Sciatic nerve (tissue), 2 donors: ENCODE measurements at regions not wholly inside any gene's neighbourhood (a gene's known extent, or its start where the extent isn't known, plus 50 kb on each side); places are given as distances from the start of the nearest gene placed in this dataset.

Experiments
- ATAC-seq: fragments of 200-7000 bp; cut with Tn5 transposase; one replicate; pipeline ENCODE4 v1.9.1; 2020; ENCODE audit warnings: mild to moderate bottlenecking, moderate library complexity
- DNase-seq: peaks from one replicate; pipeline ENCODE4 v3.0.0-alpha.2; 2020; ENCODE audit warnings: low spot score
- intact Hi-C: fragments of 100-400 bp; cut with DNase I; formaldehyde crosslinking; loops from one replicate; pipeline ENCODE4 v1.14.2; 2022
- donor health status: DM: no; HTN: no; CAD: no.
- donor health status: DM: no; HTN: no; CAD: no.

DNA sequence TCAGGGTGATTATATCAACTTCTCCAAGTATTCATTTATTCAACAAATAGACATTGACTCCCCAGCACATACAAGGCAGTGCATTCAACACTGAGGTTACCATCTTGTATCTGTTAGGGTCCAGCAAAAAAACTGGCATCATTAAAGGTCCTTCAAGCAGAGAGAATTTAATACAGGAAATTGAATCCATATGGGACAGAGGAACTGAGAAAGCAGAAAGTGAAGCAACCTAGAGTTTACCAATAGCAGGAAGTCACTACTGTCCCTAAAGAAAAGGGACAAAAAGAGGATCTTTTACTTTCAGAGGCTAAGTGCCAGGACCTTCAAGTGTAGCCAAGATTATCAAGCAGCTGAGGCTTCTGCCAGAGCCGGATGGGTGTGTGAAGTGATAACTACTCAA lies 237.8 kb upstream of the TBX3 start:
- intact Hi-C loops, result loop anchor here (1.0 kb wide), 1 partner anchor 26 kb away; no protein-coding TSS in a partner anchor
- ATAC-seq (peak; percentile 76), DNase-seq (no peak)

DNA sequence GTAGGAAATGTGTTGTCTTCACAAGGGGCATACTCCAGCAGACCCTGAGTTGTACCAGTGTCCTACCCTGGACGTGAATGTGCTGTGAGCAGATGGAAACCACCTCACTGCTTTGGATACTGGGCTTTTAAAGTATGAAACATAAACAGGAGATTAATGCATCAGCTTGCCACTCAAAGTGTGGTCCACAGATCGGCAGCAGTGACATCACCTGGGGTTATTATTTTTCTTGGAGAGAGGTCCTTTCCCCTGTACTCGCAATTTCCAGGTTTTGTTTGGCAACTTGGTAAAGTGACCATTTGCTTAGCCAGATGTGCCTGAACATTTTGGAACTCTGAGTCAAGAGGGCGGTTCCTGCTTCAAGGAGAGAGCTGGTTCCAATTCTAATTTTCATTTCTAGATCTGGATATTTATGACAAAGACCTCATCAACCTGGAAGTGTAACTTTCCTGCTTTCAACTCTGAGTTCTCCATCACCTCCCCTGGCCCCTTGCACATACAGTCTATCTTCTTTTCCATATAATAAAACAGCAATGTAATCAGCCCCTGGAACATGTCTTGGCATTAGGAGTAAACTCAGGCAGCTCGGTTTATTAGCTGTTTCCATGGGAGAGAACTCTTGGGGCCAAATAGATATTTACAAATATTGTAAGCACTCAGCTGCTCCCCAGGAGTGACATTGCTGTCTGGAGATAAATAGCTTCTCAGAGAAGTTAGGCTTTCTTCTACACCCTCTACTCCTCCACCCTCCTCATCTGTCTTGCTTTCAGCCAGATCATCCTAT lies 237.0 kb upstream of the TBX3 start:
- ATAC-seq (peak; percentile 83), DNase-seq (no peak)
- intact Hi-C loops, result loop anchor here (1.0 kb wide), 1 partner anchor 26 kb away; no protein-coding TSS in a partner anchor

DNA sequence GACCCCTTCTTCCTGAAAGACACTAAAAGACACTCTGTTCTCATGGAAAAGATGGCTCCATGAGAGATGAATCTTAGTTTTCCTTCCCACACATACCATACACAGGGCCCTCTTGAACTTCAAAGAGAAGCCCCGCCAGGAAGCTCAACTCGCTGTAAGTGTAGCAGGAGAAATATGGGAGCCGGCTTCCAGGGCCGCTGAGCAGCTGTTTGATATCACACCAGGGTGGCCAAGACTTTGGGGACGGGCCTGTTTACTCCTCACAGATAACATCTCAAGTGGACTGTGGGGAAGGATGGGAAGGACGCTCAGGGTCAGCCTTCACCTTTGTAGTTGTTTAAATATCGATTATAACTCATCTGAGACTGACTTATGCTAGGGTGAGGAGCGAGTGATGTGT lies 235.5 kb upstream of the TBX3 start:
- intact Hi-C loops, result no loop called here
- no peak for DNase-seq
- no peak for ATAC-seq

DNA sequence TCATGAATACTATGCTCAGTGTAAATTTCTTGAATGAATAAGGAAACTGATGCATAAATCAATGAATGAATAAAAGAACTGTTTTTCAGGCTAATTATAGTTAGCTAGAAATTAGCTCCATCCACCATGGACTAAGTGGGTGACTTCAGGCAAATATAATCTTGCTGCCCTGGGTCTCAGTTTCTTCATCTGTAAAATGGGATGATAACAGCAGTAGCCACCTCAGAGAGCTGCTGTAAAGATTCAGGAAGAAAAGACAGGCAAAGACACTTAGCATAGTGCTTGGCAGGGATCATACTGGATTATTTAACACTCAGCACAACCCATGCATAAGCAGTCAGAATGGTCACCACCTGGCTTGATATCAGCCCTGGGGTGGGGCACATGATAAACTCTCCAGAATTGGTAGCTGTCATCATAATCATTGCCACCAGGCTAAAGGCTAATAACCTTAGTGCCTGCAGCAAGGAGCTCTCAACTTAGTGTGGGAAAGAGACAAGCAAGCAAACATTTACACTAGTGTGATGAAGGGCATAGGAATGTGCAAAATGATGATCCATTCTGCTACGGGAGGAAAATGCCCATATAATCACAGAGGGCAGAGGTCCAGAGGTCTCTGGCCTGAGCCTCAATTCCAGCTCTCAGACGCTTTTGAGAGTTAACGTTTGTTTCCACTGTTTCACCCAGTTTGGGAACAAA lies 234.7 kb upstream of the TBX3 start:
- DNase-seq (no peak), ATAC-seq (no peak)
- intact Hi-C loops, result no loop called here

DNA sequence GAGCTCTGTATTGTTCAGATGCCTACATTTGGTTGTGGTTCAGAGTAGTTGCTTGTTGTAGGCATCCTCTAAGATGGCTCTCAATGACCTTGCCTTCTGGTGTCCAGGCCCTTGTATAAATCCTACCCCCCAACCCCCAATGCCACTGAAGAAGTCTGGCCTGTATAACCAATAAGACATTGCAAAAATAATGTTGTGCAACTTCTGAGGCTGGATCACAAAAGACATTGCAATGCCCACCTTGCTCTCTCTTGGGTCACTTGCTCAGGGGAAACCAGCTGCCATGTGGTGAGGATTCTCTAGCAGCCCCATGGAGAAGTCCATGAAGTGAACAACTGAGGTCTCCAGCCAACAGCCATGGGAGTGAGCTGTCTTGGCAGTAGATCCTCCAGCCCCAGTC lies 234.0 kb upstream of the TBX3 start:
- ATAC-seq (no peak), DNase-seq (no peak)
- intact Hi-C loops, result no loop called here

DNA sequence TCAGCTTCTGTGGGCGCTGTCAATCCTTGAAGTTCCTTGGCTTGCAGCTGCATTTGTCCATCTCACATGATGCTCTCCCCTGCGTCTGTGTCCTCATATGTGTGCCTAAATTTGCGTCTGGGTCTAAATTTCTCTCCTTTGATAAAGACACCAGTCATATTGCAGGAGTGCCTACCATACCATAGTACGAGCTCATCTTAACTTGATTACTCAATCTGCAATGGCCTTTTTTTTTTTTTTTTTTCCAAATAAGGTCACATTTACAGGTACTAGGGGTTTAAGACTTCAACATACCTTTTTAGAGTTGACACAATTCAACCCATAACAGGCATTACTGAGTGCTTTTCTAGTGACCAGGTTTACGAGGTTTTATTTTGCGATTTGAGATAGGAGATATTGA lies 233.3 kb upstream of the TBX3 start:
- intact Hi-C loops, result no loop called here
- DNase-seq (no peak), ATAC-seq (no peak)

DNA sequence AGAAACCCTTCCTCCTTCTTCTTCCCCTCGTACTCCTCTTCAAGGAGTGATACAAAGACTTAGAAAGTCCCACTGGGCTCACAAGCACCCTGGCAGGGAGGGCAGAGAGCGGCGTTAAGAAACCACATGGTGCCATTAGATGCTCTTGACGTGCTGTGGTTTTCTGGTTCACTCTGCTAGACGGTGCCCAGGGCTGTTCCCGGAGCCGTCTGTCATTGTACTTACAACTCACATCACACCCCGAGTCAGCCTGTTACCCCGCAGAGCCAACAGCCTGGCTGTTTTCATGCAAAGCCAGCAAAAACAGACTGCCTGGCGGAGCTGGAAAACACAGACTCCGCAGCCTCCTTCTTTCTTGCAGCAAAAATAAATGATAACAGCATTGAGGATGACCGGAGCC lies 232.6 kb upstream of the TBX3 start:
- ATAC-seq, result no peak
- intact Hi-C loops, result no loop called here

DNA sequence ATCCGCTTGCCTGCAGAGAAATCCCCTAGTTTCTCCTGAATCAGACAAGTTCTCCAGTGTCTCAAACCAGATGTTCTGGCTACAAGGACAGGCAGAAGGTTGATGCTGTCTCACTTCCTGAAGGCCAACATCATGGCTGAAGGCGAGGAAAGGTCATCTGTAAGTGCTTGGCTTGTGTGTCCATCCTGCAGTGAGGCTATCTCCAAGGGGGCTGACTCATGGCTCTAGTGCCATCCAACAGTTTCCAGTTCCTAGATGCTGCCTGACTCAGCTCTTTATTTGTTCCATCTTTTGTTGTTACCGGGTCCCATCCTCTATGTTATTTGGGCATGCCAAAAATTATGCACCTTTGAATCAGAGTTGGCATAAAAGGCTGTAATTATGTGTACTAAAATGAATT lies 232.1 kb upstream of the TBX3 start:
- intact Hi-C loops, result no loop called here
- no peak for ATAC-seq

More for the DNA sequence above, 232.6 kb upstream of the TBX3 start:
- no peak for DNase-seq

DNA sequence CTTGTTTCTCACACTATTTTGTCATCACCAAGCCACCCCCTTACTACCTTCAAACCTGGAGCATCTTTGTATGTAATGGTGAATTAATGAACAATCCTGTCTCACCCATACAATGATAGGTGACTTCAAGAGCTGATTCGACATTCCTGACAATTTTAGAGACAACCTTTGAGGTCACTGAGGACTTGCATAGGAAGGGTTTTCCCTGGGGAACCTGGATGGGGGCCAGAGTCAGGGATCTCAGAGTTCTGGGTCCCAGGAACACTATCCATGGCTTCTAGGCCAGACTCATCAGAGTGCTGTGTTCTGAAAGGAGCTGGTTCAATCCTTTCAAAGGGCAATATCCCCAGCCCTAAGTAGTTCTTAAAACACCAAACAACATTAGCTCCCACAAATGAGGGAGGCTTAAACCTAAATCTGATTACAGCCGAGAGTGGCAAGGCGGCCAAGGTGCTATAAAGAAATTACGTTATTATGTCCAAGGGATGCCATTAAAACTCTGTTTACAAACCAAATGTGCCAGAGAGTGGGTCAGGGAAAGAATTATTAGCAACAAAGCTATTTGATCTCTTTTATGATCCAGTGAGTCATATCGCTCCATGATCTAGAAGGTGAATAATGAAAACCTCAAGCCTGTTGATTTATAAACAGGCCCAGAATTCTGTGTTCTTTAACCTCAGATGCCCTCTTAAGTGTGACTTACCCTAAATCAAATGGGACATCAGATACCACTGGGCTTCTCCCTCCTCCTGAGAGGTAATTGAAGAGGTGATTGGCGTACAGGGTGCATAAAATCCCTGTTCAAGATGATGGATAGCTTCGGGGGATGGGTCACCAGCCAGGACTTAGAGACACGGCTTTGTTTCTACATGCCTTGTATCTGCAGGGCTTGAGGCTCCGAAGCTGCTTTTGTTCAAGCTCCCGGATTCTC lies 230.2 kb upstream of the TBX3 start:
- DNase-seq (no peak), ATAC-seq (no peak)
- intact Hi-C loops, result no loop called here

More for the DNA sequence above, 232.1 kb upstream of the TBX3 start:
- DNase-seq, result no peak

DNA sequence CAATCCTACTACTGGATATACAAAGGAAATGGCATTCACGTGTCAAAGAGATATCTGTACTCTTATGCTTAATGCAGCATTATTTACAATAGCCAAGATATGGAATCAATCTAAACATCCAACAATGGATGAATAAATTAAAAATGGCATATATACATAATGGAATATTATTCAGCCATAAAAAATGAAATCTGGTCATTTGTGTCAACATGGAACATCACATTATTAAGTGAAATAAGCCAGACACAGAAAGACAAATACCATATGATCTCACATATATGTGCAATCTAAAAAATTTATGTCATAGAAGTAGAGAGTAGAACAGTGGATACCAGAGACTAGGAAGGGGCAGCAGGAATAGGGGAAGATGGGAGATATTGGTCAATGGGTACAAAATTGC lies 228.8 kb upstream of the TBX3 start:
- DNase-seq (no peak), ATAC-seq (no peak)
- intact Hi-C loops, result no loop called here

DNA sequence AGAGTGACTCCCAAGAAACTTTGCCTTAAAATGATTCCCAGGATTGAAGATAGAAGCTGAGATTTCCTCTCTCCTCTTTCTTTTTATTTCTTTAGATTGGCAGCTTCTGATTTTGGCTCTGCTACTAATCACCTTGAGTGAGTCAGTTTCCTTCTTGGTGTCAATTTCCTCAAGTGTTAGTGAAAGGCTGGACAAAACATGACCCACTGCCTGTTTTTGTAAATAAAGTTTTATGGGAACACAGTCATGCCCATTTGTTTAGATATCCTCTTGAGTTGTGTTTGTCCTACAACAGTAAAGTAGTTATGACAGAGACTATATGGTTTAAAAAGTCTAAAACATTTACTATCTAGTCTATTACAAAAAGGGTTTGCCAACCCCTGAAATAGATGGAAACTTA lies 227.2 kb upstream of the TBX3 start:
- DNase-seq (no peak), ATAC-seq (no peak)
- intact Hi-C loops, result no loop called here

DNA sequence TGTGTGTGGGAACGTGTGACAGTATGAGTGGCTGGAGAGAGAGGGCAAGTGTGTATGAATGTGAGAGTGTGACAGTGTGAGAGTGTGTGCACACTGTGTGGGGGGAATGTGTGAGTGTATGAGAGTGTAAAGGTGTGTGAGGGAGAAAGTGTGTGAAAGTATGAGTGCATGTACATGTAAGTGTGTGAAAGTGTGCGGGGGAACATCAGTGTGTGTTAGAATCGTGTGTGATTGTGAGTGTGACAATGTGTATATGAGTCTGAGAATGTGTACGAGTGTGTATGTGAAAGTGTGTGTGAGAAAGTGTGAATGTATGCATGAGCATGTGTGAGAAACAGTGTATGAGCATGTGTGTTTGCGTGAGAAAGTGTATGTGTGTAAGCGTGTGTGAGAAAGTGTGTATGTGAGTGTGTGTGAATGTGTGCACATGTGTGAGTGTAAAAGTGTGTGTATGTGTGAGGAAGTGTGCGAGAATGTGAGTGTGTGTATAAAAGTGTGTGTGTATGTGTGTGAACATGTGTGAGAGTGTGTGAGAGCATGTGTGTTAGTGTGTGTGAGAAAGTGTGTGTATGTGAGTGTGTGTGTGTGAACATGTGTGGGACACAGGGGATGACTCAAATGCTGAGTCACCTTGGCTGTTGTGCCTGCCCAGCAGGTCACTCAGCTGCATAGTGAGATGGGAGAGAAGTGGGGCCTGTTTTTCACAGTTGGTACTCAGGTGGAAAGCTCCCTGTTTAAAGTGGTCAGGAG lies 220.5 kb upstream of the TBX3 start:
- DNase-seq (no peak), ATAC-seq (no peak)
- intact Hi-C loops, result no loop called here

DNA sequence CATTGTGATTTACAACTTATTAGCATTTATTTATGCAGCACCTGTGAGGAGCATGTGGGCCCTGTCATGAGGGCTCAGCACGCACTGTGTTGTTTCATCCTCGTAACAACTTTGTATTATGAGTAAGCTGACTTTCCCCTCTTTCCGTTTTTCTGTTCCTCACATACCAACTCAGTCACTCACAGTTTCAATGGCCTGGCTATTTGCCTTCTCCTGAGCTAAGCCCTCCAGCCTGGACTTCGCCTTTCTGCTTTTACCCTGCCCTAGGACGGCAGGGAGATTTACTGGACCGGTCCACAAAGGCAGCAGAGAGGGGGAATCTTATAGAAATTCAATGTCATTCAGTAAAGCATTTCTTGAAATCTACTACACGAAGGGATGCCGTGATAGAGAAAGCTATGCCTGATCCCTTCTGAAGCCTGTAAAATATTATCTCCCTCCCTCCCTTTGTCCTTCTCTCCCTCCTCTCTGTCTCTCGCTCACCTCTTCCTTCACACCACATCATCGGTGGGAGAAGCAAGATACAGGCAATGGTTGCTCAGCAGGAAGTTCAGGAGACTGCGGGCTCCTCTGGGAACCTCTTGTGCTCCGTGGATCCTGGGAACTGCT lies 219.2 kb upstream of the TBX3 start:
- intact Hi-C loops, result no loop called here
- no peak for ATAC-seq
- DNase-seq, result no peak

DNA sequence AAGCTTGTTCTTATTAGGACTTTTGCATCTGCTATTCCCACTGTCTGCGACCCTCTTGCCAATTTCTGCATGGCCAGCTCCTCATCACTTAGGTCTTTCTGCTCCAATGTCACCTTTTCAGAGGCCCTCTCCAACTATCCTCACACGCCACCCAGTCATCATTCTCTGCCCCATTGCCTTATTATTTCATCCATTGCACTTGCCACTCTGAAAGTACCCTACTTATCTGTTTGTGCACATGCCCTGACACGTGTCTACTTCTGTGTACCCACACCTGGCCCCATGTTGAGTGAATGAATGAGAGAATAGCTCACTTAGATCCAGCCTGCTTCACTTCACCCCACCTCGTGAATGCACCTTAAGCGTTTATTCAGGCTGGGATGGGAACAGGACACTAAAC lies 218.7 kb upstream of the TBX3 start:
- DNase-seq (no peak), ATAC-seq (no peak)
- intact Hi-C loops, result no loop called here

DNA sequence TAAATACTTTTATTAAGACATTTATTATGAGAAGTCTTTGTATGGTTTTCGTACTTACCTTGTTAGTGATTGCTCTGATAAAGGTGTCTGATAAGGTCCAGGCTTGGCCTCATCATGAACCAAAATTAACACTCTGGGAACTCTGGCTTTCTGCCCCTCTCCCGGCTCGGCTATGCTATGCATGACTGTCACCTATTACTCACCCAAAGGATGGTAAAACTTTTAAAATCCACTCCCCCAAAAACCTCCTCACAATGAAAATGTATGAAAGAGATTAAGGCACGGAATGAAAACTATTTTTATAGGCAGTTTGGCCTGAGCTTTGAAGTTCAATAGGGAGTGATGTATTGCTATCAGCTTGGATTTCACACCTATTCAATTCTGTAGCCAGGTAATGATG lies 217.3 kb upstream of the TBX3 start:
- ATAC-seq (no peak), DNase-seq (no peak)
- intact Hi-C loops, result no loop called here

DNA sequence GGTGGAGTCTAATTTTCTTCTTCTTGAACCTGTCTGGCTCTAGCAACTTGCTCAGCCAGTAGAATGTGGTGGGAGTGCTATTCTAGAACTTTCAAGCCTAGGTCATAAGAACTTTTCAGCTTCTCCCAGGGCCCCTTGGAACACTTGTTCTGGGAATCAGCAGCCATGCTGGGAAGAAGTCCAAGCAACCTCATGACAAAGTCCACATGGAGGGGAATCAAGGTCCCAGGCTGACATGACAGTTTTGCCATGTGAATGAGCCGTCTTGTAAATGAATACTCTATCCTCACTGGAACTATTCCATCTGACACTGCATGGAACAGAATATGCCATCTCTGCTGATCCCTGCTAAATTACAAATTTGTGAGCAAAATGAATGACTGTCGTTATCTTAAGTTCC lies 214.2 kb upstream of the TBX3 start:
- no peak for DNase-seq
- intact Hi-C loops, result no loop called here
- no peak for ATAC-seq

DNA sequence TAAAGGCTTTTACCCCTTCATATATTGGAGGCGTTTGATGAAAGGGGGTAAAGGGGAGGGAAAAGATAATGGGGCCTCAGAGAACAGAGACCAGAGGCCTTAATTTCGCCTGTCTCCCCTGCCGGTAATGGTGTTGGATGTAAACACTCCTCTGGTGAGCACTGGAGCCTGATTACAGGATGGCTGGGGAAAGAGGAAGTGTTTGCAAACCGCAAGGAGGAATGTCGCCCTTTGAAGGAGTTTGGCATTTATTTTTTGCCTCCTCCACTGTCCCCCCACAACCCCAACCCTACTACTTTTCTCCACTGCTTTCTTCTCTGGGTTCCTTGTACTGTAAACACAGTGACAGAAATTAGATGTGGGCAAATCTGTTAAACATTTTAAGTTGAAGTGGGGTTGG lies 211.9 kb upstream of the TBX3 start:
- intact Hi-C loops, result loop anchor here (1.0 kb wide), 1 partner anchor 25 kb away; no protein-coding TSS in a partner anchor
- DNase-seq (no peak), ATAC-seq (no peak)

DNA sequence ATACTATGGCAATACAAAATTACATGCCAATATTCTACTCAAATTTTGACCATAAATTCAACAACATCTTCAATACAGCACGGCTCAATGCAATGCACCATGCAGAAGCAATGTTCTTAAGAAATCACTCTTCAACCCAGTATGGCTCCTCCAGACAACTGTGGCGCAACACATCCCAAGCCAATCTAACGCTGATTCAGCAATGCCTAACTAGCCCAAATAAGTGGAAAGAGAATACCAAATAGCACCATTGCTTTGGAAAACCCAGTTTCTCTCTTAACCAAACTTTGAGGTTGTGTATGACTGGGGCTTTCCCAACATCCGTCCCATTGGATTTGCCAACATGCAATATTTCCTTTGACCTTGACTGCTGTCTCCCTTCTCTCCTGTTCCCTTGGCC lies 211.1 kb upstream of the TBX3 start:
- intact Hi-C loops, result loop anchor here (1.0 kb wide), 1 partner anchor 26 kb away; no protein-coding TSS in a partner anchor
- ATAC-seq (no peak), DNase-seq (no peak)
